CD4-positive, alpha-beta T cell treated with Interleukin-4 for 1 hour (primary cell): ENCODE measurements at regions not wholly inside any gene's neighbourhood (a gene's known extent, or its start where the extent isn't known, plus 50 kb on each side); places are given as distances from the start of the nearest gene placed in this dataset.

ENCODE experiments used
- DNase-seq, 2 donors: peaks; one replicate each; pipeline ENCODE4 v3.0.0-alpha.2; 2020 to 2022

DNA sequence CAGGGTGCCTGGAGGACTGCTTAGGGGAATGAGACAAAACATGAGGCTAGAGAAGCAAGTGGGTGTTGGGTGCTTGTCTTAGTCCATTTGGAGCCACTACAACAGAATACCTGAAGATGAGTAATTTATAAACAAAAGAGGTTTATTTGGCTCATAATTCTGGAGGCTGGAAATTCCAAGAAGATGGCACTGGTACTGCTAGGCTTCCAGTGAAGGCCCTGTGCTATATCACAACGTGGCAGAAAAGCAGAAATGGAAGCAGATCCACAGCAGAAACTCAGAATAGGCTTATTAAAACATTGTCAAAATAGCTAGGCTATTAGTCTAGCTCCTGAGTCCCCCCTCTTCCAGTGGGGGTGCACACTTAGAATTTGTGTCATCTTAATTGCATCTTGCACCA is 701.7 kb downstream of the RWDD3 start:
- DNase-seq, result no peak

DNA sequence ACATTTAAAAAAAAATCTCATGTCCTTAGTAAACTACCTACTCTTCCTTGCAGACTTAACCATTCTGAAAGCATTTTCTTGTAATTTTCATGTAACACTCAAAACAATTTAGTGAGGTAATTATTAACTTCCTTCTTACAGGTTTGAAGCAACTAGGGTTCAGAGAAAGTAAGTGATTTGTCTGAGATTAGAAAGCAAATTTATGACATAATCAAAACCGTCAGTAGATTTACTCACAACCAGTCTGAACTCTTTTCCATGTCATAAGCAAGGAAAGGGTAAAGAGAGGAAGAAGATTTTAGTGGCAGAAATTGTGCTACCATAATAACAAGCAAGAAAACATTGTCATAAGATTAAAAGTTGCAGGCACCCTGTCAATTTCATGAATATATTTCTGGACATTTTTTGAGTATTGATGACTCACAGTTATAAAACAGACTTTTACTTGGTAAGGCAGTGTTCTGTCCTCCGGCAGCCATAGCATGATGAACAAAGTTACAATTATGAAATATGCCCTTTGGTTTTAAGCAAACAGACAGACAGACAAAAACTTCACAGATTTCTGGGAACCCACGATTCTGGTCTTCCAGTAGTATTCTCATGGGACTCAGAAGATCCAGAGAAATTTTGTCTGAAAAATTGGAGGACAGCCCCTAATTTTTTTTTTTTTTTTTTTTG is 707.2 kb downstream of the RWDD3 start:
- no peak for DNase-seq

DNA sequence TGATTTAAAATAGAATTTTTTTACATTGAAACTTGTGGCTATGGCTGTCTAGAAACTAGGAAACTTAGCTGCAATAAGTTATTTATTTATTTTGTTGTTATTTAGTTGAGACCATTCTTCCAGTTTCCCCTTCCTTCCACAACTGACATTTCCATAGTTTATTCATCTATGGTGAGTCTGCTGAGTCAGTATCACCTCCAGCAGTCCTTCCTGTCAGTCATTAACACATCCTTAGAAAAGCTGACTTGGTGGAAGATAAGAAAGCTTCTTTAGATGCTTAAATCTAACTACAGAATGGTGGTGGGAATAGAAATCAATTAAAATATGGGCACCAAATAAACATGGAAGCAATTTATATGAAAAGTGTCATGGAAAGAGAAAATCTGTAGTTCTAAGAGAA is 714.0 kb downstream of the RWDD3 start:
- DNase-seq, result no peak

- DNase-seq, result no peak
Measured at GRCh38 chr1:95951371-95952102, 717.5 kb downstream of the RWDD3 start.

GRCh38 chr1:95953015-95953414 is 719.0 kb downstream of the RWDD3 start:
- DNase-seq, result no peak

DNA sequence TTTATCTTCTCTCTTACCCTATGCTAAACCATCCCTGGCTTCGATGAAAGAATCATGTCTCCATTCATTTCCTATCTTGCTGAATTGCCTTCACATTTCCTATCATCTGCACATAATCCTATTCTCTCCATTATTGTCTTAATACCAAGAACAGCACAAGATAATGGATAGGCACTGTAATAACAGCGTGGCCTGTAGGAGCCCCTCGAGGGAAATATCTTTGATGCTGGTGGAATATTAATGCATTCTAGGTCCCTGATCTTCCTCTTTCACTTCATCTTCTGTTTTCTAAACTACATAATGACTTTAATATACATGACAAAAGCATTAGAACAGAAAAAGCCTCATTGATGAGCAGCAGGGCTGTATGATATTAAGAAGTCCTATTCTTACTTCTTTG is 720.6 kb downstream of the RWDD3 start:
- no peak for DNase-seq

DNA sequence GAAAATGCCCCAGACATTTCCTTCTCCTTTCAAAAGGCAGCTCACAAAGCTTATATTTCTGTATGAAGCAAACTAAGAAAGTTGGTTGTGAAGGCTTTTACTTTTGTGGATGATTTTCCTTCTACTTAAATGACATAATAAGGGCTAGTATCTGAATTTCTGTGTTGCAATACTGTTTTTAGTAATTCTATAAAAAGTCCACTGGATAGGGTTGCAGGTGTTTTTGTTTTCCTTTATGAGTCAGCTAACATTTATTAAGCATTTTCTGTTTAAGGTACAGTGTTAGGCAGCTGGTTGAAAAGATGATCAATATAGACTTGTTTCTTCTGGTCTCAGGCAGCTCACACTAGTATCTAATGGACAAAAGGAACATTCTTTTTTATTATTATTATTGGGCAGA is 722.2 kb downstream of the RWDD3 start:
- DNase-seq, result no peak

- no peak for DNase-seq
Measured at GRCh38 chr1:95957748-95958147, 723.7 kb downstream of the RWDD3 start.

- DNase-seq, result no peak
Measured at GRCh38 chr1:95966866-95967265, 732.9 kb downstream of the RWDD3 start.

GRCh38 chr1:95974586-95974985 is 740.6 kb downstream of the RWDD3 start:
- DNase-seq, result no peak

- DNase-seq, result no peak
Measured at GRCh38 chr1:95982711-95983110, 738.9 kb upstream of the PTBP2 start.

GRCh38 chr1:95983831-95984230 is 737.8 kb upstream of the PTBP2 start:
- no peak for DNase-seq

DNA sequence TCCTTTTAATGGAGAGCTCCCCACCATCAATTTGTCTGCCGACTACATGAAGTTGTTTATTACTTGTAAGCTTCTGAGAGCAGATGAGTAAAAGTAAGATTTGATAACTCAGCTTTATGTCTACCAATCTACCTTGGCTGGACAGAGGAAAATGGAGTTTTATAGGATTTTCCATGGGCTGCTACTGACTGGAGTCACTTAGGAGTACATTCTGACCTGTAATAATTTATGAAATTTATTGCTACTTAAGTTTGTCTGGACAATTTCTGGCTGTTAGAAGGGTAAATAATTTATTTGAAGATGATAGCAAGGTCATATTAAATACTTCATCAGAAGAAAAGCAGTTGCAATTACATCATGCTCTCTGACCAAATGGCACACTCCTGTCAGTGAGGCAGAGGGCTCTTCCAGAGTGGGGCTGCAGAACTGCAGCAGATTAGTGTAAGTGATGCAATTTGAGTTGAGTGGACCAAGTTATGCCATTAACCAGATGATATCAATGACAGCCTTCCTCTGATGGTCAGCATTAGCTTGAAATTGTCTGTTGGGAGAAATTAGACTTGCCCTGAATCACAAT is 736.7 kb upstream of the PTBP2 start:
- no peak for DNase-seq

- no peak for DNase-seq
Measured at GRCh38 chr1:95990033-95990432, 731.6 kb upstream of the PTBP2 start.

DNA sequence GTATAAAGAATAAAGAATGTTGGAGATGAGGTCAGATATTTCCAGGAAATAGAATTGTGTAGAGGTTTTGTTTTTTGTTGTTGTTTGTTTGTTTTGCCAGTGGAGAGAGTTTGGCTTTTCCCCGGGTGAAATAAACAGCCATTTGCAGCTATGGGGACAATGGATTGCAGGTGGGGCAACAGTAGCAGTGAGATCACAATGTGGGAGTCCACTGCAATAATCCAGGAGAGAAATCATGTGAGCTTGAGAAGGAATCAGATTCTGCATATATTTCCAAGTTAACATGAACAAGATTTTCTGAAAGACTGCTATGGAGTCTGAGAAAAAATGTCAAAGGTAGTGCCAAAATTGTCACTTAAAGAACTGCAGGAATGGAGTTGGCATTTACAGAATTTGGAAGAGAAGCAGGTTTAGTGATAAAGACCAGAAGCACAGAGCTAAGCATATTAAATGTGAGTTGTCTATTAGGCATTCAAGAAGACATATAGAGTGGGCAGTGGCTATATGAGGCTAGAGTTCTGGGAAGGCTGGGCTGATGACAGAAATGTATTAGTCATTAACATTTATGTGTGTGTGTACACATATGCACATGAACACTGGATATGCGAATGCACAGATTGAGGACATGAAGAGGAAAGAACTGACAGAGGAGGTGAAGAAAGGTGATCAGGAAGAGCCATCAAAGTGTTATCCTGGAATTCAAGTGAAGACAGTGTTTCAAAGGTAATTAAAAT is 729.6 kb upstream of the PTBP2 start:
- no peak for DNase-seq

DNA sequence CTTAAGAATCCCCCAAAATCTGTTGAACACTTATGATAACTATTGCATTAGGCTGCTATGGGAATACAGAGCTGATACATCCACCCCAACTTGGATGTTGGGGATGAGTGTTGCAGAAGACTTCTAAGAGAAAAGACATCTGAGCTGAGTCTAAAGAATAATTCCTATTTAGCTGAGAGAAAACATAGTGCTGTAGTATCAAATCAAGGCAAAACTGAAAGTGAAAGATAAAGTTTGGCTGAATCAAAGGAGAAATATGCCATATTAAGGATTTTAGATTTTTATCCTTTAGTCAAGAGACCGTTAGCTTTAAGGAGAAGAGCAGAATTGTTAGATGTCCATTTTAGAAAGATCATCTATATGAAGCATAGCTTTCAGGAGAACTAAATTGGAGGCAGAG is 726.9 kb upstream of the PTBP2 start:
- DNase-seq, result no peak

DNA sequence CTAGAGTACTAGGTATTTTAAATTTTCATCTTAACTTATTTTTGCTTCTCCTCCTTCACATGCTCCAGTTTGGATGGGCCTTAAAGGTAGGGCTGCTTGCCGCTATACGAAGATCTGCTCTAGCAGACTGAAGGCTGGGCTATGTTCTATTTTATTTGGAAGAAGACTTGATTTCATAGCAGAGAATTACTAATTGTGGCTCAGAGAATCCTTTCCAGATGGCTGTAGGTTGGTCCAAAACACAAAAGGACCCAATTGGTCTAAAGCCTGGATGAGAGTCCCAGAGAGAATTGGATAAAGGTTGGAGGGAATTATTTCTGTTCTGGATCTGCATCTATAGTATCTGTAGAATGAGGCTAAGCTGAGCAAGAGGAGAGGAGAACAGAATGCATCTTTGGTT is 719.4 kb upstream of the PTBP2 start:
- DNase-seq, result no peak

GRCh38 chr1:96002969-96003964 is 718.3 kb upstream of the PTBP2 start:
- DNase-seq, result no peak

- DNase-seq, result no peak
Measured at GRCh38 chr1:96009831-96010434, 711.7 kb upstream of the PTBP2 start.

GRCh38 chr1:96011606-96012005 is 710.0 kb upstream of the PTBP2 start:
- no peak for DNase-seq

DNA sequence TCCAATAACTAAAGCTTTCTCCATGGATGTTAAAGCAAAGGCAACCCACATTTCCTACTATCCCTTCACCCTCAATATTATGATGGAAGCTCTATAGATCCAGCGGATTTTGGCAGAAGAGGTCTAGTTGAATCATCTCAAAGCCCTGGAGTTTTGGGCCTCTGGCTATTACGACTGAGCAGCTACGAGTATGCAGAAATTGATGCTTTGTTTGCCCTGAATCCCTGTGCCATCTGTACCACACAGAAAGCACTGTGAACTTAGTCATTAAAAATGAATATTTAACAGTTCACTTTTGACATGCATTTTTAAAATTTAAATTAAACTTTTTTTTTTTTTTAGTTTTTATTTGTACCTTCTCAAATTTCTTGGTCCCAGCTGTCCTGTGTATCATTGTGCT is 705.4 kb upstream of the PTBP2 start:
- no peak for DNase-seq

- no peak for DNase-seq
Measured at GRCh38 chr1:96020378-96020777, 701.2 kb upstream of the PTBP2 start.
